Globus pallidus (tissue), 1 donor: ENCODE measurements at regions not wholly inside any gene's neighbourhood (a gene's known extent, or its start where the extent isn't known, plus 50 kb on each side); places are given as distances from the start of the nearest gene placed in this dataset.

ENCODE experiments used
- DNase-seq: peaks from one replicate; pipeline ENCODE4 v3.0.0-alpha.2; 2015; ENCODE audit warnings: low spot score

DNA sequence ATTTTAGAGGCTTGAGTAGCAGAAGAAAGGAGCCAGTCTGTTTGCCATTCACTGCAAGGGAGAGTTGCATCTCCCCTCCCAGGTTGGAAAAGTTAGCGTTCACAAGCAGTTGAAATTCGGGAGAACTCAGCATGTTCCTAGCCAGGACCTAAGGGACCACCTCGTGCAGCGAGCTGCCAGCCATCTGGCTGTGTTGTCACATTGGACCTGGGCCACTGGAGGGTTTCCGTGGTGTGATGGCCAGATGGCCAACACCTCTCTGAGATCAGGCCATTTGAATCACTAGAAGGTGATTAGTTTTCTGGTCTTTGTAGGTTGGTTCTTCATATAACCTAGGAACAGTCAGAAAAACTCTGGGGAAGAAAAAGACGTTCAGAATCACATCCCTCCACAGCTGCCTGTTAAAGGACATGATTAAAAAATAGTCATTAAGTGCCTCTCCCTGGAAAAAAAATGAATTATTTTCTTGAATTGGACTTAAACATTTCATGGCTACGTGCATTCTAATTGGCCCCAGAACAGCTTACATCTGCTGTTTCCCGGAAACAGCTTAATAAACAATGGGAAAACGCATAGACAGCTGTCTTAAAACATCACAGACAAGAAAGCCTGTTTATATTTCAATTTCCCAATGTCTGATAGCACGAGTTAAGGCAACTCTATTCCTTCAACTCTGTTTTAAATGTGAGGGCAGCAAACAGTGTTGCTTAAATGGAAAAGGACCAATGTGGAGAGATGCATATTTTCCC lies 303.9 kb downstream of the TENT4A start:
- DNase-seq: no peak

- no peak for DNase-seq
Measured at GRCh38 chr5:7018198-7018597, 305.0 kb downstream of the TENT4A start.

GRCh38 chr5:7018601-7019000 lies 305.4 kb downstream of the TENT4A start:
- DNase-seq: no peak

DNA sequence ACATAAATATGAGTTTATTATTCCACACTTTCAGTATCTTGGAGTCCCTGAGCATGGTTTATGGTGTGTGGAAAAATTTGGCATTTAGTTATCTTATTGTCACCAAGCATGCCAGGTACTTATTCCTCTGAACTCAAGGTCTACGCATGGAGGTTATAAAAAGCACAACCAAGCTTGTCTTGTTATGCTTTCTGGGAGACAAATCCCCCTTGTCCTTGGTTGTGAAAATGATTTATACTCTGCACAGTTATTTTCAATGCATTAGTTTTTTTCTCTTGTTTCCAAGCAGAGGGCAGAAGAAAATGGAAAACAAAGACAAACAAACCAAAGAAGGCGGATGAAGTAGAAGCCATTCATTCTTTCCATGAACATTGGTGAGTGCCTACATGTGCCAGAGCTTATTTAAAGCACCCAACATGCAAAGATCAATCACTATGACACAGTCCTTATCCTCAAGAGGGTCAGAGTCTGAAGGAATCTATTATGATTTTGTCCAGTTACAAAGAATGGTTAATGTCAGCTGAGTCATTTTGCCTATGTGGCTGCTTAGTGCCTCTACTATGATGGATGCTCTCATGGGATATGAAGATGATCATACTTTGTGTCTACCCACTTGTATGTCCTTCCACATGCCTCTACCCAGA lies 323.1 kb downstream of the TENT4A start:
- no peak for DNase-seq

GRCh38 chr5:7039074-7039473 lies 325.8 kb downstream of the TENT4A start:
- no peak for DNase-seq

GRCh38 chr5:7040111-7040510 lies 326.9 kb downstream of the TENT4A start:
- no peak for DNase-seq

GRCh38 chr5:7043797-7044196 lies 330.6 kb downstream of the TENT4A start:
- DNase-seq: no peak

- no peak for DNase-seq
Measured at GRCh38 chr5:7047511-7048261, 334.5 kb downstream of the TENT4A start.

- DNase-seq: no peak
Measured at GRCh38 chr5:7050986-7051385, 337.8 kb downstream of the TENT4A start.

DNA sequence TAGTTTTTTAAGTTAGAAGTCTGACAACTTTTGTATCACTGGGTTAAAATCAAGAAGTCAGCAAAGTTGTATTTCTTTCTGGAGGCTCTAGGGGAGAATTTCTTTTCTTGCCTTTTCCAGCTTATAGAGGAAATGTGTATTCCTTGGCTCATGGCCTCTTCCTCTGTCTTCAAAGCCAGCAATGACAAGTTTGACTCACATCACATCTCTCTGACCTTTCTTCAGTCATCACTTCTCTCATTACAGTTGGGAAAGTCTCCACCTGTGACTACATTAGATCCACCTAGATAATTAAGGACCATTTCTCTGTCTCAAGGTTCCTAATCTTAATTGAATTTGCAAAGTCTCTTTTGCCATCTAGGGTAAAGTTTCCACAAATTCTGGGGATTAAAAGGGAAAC lies 339.9 kb downstream of the TENT4A start:
- no peak for DNase-seq

DNA sequence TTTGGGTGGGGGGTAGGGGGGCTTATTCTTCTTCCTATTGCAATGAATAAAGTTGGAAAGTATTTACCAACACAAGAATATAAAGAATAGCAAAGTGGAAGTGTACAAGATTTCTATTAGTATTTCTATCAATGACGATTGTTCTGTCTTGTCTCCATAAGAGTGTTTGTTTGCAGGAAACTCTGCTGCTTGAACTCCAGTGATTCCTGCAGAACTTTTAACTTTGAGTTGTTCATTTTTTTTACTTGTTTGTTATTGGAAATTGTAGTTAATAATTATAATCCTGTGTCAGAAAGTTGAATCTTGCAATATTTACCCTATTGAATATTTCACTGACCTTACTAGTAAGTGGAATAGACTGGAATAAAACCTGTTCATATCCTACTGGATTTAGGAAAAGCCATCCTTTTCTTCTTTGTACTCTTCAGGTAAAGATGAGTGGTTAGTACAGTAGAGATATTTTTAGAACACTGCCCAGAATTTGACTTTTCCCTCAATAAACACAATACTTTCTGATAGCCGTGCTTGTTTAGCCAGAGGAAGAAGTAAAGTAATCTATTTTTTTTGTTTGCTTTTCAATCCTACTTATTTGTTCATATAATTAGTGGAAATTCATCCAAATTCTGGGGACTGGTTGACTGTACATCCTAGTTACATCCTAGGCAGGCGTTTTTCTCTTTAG lies 340.4 kb downstream of the TENT4A start:
- no peak for DNase-seq

- DNase-seq: no peak
Measured at GRCh38 chr5:7066471-7067235, 329.3 kb upstream of the ADCY2 start.

- DNase-seq: no peak
Measured at GRCh38 chr5:7068156-7068555, 327.8 kb upstream of the ADCY2 start.

GRCh38 chr5:7068899-7069298 lies 327.0 kb upstream of the ADCY2 start:
- no peak for DNase-seq

- no peak for DNase-seq
Measured at GRCh38 chr5:7072188-7072587, 323.8 kb upstream of the ADCY2 start.

DNA sequence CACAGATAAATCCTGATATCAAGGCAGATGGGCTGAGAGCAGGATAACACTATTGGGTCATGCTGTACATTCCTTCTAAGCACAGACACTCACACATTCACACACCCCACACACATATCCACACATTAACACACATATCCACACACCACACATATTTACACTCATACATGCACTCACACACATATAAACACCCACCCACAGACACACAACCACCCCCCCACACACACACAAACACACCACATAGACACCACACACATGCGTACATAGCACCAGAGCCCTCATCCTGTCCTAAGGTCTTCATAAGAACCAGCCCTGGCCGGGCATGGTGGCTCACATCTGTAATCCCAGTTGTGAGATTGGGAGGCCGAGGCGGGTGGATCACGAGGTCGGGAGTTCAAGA lies 322.3 kb upstream of the ADCY2 start:
- no peak for DNase-seq

DNA sequence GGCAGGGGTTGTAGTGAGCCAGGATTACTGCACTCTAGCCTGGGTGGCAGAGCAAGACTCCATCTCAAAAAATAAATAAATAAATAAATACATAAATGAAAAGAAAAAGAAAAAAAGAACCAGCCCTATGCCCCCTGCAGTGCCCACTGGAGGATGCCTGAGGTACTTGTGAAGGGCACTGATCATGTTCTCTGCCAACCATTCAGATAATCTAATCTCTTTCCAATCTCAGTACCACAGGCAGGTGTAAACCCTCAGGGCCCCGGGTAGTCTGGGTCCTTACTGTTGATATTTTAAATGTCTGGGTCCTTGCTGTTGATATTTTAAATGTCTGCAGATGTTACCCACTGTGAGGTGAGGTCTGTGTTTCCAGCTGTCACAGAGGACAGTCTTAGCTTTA lies 321.8 kb upstream of the ADCY2 start:
- no peak for DNase-seq

DNA sequence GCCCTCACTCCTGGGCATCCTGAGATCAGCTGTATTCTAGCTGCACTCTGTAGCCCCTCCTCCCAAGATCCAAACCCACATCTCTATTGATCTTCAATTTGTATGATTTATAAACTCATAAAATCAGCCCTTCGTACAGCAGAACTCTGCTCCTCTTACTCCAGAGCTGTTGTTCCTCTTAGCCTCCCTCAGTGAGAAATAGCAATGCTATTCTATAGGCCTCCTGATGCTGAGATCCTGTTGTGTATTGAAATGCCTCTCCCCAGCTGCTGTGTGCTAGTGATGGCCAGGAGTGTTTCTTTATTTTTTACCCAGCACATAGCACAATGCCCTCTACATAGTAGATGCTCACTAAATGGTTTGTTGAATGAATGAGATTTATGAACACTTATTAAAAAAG lies 320.5 kb upstream of the ADCY2 start:
- DNase-seq: no peak

DNA sequence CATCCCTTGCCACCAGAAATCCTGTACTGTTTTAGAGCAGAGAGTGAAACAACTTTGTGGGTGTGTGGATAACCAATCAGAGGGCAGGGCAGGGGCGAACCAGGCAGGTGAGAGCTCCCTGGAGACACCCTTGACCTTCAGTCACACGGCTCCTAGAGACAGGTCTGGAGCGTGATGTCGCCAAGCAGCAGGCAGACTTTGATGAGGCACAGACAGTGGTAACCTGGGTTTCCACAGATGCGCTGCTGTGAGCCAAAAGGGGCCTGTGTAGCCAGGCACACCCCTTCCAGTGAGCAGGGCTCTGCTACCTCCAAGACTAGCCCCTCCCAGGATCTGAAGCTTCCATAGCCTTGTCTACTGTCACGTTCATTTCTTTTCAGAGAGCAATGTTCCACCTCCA lies 317.8 kb upstream of the ADCY2 start:
- DNase-seq: no peak

DNA sequence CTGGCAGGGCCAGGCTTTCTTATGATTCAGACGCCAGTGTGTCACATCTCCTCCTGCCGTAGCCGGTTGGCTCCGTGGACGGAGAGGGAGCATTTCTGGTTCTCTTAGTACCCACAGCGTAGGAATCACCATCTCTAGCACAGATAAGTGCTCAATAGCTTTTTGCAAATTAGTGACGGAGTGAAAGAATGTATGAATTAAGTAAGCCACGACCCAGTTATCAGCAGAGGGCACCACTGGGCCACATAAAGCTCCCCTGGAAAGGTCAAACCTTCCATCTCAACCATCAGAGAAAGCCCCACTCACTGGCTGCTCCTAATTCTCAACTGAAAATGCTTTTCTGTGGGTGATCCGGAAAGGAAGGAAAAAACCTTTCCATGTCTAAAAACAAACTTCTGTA lies 317.0 kb upstream of the ADCY2 start:
- DNase-seq: no peak

DNA sequence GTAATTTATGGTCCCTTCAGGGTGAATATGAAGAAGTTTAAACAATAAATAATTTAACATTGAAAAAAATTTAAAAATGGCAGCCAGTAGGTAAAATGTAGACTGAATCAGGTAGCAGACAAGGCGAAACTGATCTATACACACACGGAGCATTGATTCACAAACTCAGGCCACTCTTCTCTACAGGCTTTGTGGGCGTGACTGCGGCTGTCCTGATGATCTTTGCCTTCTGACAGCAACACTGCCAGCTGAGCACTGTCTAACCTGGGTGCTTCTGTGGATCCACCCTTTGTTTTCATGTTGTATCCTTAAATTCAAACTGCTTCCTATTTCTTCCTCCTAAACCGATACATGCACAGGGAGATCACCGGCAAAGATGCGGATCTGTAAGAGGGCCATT lies 315.4 kb upstream of the ADCY2 start:
- no peak for DNase-seq
